ENCODE measurements at regions not wholly inside any gene's neighbourhood (a gene's known extent, or its start where the extent isn't known, plus 50 kb on each side); places are given as distances from the start of the nearest gene placed in this dataset.

DNA sequence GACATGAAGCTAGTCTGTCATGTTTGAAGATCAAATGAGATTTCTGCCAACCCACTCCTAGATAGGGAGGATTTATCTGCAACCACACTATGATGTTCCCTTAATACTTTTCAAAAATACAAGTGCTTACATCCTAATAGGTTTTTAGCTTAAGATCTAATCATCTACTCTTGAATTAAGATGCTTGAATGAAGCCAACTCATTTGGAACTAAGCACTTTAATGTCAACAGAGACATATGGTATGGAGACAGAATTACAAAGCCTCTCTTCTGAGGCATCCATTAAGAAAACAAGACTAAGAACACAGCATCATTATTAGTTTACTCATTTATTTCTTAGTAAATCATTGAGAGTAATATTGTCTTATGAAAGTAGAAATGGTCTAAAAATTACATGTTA lies 139.3 kb upstream of the NFIB start:
- TF ChIP-seq L3MBTL2 (conservative IDR thresholded peaks at IDR 0.05) (no peak), SUZ12 (IDR thresholded peaks at IDR 0.05) (no peak), FOXA1 (IDR thresholded peaks at IDR 0.05) (no peak), FOXM1 (IDR thresholded peaks at IDR 0.05; ENCODE audit: borderline replicate concordance) (no peak), NFRKB (IDR thresholded peaks at IDR 0.05) (no peak), ELF4 (IDR thresholded peaks at IDR 0.05) (no peak), ARNT (IDR thresholded peaks at IDR 0.05) (no peak), FOXK2 (IDR thresholded peaks at IDR 0.05) (no peak)
- ChIA-PET CTCF (no interaction called here), POLR2A (no interaction called here)
- no peak for DNase-seq (ENCODE audit: extremely low spot score)

DNA sequence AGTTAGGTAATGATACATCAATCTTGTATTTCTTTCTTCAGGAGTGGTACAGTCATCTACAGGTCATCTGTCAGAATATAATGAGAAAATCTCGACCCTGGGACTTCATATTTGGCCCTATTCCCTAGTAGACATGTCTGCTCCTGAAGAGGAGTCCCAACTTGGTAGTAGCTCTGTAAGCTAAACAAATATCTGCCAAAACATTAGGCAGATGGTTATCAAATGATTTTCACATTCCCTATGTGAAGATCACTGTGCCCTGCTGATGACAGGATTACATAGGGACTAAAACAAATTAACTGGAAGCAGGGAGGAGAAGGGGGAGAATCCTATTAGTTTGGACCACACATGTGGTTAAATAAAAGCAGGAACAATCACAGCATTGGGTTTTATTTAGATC lies 138.6 kb upstream of the NFIB start:
- CTCF ChIA-PET = no interaction called here

DNA sequence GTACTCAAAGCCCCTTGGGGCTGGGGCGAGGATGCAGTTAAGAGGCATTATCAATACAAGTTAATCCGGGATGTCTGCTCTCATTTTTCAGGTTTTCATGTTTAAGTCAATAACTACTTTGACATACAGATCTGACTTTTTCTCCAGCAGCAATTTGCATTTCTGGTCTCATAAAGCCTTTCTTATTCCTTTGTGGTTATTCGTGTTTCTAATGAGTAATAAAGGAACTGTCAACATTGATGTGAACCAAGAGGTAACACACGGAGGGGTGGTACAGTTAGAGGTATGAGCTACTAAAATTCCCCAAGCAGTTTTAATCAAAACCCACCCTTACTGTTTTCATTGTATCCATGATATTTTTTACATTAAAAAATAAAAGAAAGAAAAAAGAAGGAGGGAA lies 138.0 kb upstream of the NFIB start:
- CTCF ChIA-PET = no interaction called here
- no peak for TF ChIP-seq FOXK2 (IDR thresholded peaks at IDR 0.05)
- no peak for TF ChIP-seq CTBP1 (IDR thresholded peaks at IDR 0.05; ENCODE audit: borderline replicate concordance)
- TF ChIP-seq FOXM1 (IDR thresholded peaks at IDR 0.05; ENCODE audit: borderline replicate concordance) = no peak
- no peak for TF ChIP-seq LEF1 (IDR thresholded peaks at IDR 0.05; ENCODE audit: borderline replicate concordance)
- no peak for TF ChIP-seq ARNT (IDR thresholded peaks at IDR 0.05)
- TF ChIP-seq ELF4 (IDR thresholded peaks at IDR 0.05) = no peak
- no peak for TF ChIP-seq FOXA1 (IDR thresholded peaks at IDR 0.05)
- TF ChIP-seq NFRKB (IDR thresholded peaks at IDR 0.05) = no peak
- TF ChIP-seq L3MBTL2 (conservative IDR thresholded peaks at IDR 0.05) = no peak
- no peak for TF ChIP-seq HDGF (IDR thresholded peaks at IDR 0.05; ENCODE audit: borderline replicate concordance)
- TF ChIP-seq BHLHE40 (IDR thresholded peaks at IDR 0.05; ENCODE audit: borderline replicate concordance) = no peak
- no peak for TF ChIP-seq SP1 (IDR thresholded peaks at IDR 0.05)
- no peak for DNase-seq (ENCODE audit: extremely low spot score)
- POLR2A ChIA-PET = no interaction called here

More for the DNA sequence above, 138.6 kb upstream of the NFIB start:
- DNase-seq (ENCODE audit: extremely low spot score) = no peak
- no peak for TF ChIP-seq FOXA1 (IDR thresholded peaks at IDR 0.05)
- no peak for TF ChIP-seq ELF4 (IDR thresholded peaks at IDR 0.05)
- no peak for TF ChIP-seq NFRKB (IDR thresholded peaks at IDR 0.05)
- no peak for TF ChIP-seq FOXK2 (IDR thresholded peaks at IDR 0.05)
- TF ChIP-seq CTBP1 (IDR thresholded peaks at IDR 0.05; ENCODE audit: borderline replicate concordance) = no peak
- POLR2A ChIA-PET = no interaction called here

DNA sequence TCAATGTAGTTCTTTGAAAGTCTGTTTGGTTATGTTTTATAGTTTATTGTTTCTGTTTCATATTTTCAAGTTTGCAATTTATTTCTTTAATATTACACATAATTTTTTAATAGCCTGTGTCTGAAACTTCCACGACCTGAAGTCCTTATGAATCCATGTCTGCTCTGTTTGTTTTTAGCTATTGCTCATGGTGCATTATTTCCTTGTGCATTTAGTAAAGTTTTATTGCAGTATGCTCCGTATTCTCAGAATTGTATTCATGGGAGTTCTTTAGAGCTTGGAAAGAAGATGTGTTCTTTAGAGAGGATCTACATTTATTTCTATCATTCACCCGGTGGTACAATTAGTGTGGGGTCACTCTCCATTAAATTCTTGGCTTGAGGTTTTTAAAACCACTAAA lies 133.2 kb upstream of the NFIB start:
- ChIA-PET POLR2A (no interaction called here), CTCF (no interaction called here)
- TF ChIP-seq, protein P1, sequence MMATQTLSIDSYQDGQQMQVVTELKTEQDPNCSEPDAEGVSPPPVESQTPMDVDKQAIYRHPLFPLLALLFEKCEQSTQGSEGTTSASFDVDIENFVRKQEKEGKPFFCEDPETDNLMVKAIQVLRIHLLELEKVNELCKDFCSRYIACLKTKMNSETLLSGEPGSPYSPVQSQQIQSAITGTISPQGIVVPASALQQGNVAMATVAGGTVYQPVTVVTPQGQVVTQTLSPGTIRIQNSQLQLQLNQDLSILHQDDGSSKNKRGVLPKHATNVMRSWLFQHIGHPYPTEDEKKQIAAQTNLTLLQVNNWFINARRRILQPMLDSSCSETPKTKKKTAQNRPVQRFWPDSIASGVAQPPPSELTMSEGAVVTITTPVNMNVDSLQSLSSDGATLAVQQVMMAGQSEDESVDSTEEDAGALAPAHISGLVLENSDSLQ (IDR thresholded peaks at IDR 0.05) = no peak
- TF ChIP-seq FOXA1 (IDR thresholded peaks at IDR 0.05) (no peak), L3MBTL2 (conservative IDR thresholded peaks at IDR 0.05) (no peak), BHLHE40 (IDR thresholded peaks at IDR 0.05; ENCODE audit: borderline replicate concordance) (no peak), CTBP1 (IDR thresholded peaks at IDR 0.05; ENCODE audit: borderline replicate concordance) (no peak), ZNF384 (IDR thresholded peaks at IDR 0.05) (no peak), FOXM1 (IDR thresholded peaks at IDR 0.05; ENCODE audit: borderline replicate concordance) (no peak), SUZ12 (IDR thresholded peaks at IDR 0.05) (no peak), LEF1 (IDR thresholded peaks at IDR 0.05; ENCODE audit: borderline replicate concordance) (no peak), NFRKB (IDR thresholded peaks at IDR 0.05) (no peak), FOXK2 (IDR thresholded peaks at IDR 0.05) (no peak), SP1 (IDR thresholded peaks at IDR 0.05) (no peak), ARNT (IDR thresholded peaks at IDR 0.05) (no peak), ELF4 (IDR thresholded peaks at IDR 0.05) (no peak), HDGF (IDR thresholded peaks at IDR 0.05; ENCODE audit: borderline replicate concordance) (no peak), TARDBP (IDR thresholded peaks at IDR 0.05) (no peak)
- no peak for DNase-seq (ENCODE audit: extremely low spot score)

DNA sequence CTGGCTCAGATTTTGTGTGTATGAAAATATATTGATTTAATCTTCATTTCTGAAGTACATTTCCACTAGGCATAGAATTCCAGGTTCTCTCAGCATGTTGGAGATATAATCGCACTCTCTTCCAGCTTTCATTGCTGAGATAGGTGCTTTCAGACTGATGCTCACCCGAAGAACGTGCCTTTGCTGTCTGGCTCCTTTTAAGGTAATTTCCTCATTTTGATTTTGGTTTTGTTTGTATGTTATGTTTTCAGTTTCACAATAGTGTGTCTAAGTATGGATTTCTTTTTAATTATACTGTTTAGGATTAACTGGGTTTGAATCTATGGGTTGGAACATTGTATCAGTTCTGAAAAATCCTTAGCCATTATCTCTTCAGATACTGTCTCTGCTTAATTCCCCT lies 132.0 kb upstream of the NFIB start:
- TF ChIP-seq ARNT (IDR thresholded peaks at IDR 0.05) (no peak), ELF4 (IDR thresholded peaks at IDR 0.05) (no peak), FOXM1 (IDR thresholded peaks at IDR 0.05; ENCODE audit: borderline replicate concordance) (no peak), FOXK2 (IDR thresholded peaks at IDR 0.05) (no peak)
- TF ChIP-seq, protein P1 (IDR thresholded peaks at IDR 0.05) = no peak
- DNase-seq (ENCODE audit: extremely low spot score) = no peak
- ChIA-PET POLR2A (no interaction called here), CTCF (no interaction called here)

DNA sequence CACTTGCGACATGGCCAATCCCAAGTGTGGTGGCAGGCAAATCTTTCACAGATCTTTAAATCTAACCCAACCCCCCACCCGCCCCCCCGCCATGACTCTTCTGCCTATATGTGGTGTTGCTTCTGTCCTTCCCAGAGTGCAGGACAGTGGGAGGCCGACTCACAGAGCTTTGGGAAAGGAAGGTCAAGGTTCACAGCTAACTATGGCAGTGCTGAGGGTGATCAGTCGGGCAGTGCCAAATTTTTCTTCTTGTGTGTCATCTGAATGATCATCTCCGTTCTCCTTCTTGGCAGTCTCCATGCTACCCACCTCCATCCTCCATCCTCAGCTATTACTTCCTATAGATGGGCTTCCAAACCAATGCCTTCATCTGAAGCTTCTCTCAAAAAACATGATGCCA lies 129.0 kb upstream of the NFIB start:
- ChIA-PET POLR2A (no interaction called here), CTCF (interaction anchor here (0.7 kb wide), 1 partner anchor 9 kb away, joined by 3 read pairs; no protein-coding TSS in a partner anchor)
- TF ChIP-seq CTBP1 (IDR thresholded peaks at IDR 0.05; ENCODE audit: borderline replicate concordance) (no peak), FOXA1 (IDR thresholded peaks at IDR 0.05) (no peak), SUZ12 (IDR thresholded peaks at IDR 0.05) (no peak), LEF1 (IDR thresholded peaks at IDR 0.05; ENCODE audit: borderline replicate concordance) (no peak), NFRKB (IDR thresholded peaks at IDR 0.05) (no peak)
- TF ChIP-seq, protein P1 (IDR thresholded peaks at IDR 0.05) = no peak

DNA sequence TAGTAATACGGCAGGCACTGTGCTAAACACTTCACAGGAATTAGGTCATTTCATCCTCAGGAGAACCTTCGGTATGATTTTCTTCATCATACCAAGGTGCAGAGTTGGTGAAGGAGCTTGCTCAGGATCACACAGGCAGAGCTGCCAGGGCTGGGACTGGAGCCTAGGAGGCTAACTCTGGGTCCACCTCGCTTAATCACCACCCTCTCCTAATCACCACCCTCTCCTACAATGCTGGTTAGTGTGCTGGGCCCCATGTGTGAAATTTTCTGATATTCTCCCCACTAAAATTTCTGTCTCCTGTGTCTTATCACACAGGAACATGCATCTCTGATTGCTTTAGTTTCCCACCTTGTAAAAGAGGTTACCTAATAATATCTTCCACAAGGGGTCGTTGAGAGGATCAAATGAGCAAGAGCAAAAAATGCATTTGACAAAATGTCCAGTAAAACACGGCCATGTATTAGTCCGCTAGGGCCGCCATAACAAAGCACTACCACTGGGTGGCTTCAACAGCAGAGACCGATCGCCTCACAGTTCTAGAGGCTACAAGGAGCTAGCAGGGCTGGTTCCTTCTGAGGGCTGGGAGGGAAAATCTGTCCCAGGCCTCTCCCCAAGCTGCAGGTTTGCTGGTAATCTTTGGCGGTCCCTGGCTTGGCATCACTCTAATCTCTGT lies 128.2 kb upstream of the NFIB start:
- CTCF ChIA-PET = interaction anchor here (0.6 to 0.7 kb wide), 2 partner anchors 8 to 16 kb away, joined by 3 read pairs; no protein-coding TSS in a partner anchor
- DNase-seq (ENCODE audit: extremely low spot score) = no peak
- POLR2A ChIA-PET = no interaction called here
- TF ChIP-seq HDGF (IDR thresholded peaks at IDR 0.05; ENCODE audit: borderline replicate concordance) (no peak), FOXM1 (IDR thresholded peaks at IDR 0.05; ENCODE audit: borderline replicate concordance) (no peak), FOXK2 (IDR thresholded peaks at IDR 0.05) (no peak), LEF1 (IDR thresholded peaks at IDR 0.05; ENCODE audit: borderline replicate concordance) (no peak), ARNT (IDR thresholded peaks at IDR 0.05) (no peak), BHLHE40 (IDR thresholded peaks at IDR 0.05; ENCODE audit: borderline replicate concordance) (no peak), NFRKB (IDR thresholded peaks at IDR 0.05) (no peak), CTBP1 (IDR thresholded peaks at IDR 0.05; ENCODE audit: borderline replicate concordance) (no peak), ZNF384 (IDR thresholded peaks at IDR 0.05) (no peak), L3MBTL2 (conservative IDR thresholded peaks at IDR 0.05) (no peak), SP1 (IDR thresholded peaks at IDR 0.05) (no peak), FOXA1 (IDR thresholded peaks at IDR 0.05) (no peak), ELF4 (IDR thresholded peaks at IDR 0.05) (no peak), SUZ12 (IDR thresholded peaks at IDR 0.05) (no peak), TARDBP (IDR thresholded peaks at IDR 0.05) (no peak)
- TF ChIP-seq, protein P1 (IDR thresholded peaks at IDR 0.05) = no peak

More for the DNA sequence above, 129.0 kb upstream of the NFIB start:
- DNase-seq (ENCODE audit: extremely low spot score) = no peak

Data from HEK293T (cell line).